Fibroblast of skin of scalp (primary cell): ENCODE measurements at regions not wholly inside any gene's neighbourhood (a gene's known extent, or its start where the extent isn't known, plus 50 kb on each side); places are given as distances from the start of the nearest gene placed in this dataset.

Source experiments
- DNase-seq: peaks from one replicate; pipeline ENCODE4 v3.0.0-alpha.2; 2013

- DNase-seq, result no peak
Measured at GRCh38 chr2:160632084-160632975, 138.7 kb upstream of the RBMS1 start.

GRCh38 chr2:160634436-160634835 lies 140.8 kb upstream of the RBMS1 start:
- DNase-seq, result no peak

GRCh38 chr2:160635488-160635887 lies 141.9 kb upstream of the RBMS1 start:
- no peak for DNase-seq

GRCh38 chr2:160639472-160639871 lies 145.9 kb upstream of the RBMS1 start:
- DNase-seq, result no peak

- DNase-seq, result no peak
Measured at GRCh38 chr2:160646684-160647444, 153.3 kb upstream of the RBMS1 start.

GRCh38 chr2:160647967-160648685 lies 154.5 kb upstream of the RBMS1 start:
- DNase-seq, result no peak

GRCh38 chr2:160649698-160650097 lies 156.1 kb upstream of the RBMS1 start:
- DNase-seq, result no peak

- no peak for DNase-seq
Measured at GRCh38 chr2:160650196-160651118, 156.8 kb upstream of the RBMS1 start.

- DNase-seq, result peak; percentile 38
Measured at GRCh38 chr2:160651416-160652200, 158.0 kb upstream of the RBMS1 start.

GRCh38 chr2:160652236-160652635 lies 158.6 kb upstream of the RBMS1 start:
- DNase-seq, result peak; percentile 27

- peak; percentile 70 for DNase-seq
Measured at GRCh38 chr2:160657196-160657595, 163.6 kb upstream of the RBMS1 start.

- DNase-seq, result no peak
Measured at GRCh38 chr2:160658851-160659250, 165.2 kb upstream of the RBMS1 start.

GRCh38 chr2:160660741-160661140 lies 167.1 kb upstream of the RBMS1 start:
- DNase-seq, result no peak

GRCh38 chr2:160664603-160665140 lies 171.1 kb upstream of the RBMS1 start:
- DNase-seq, result no peak

- peak; percentile 97 for DNase-seq
Measured at GRCh38 chr2:160666154-160667060, 172.8 kb upstream of the RBMS1 start.

GRCh38 chr2:160667811-160668210 lies 174.2 kb upstream of the RBMS1 start:
- no peak for DNase-seq

GRCh38 chr2:160670618-160671017 lies 177.0 kb upstream of the RBMS1 start:
- no peak for DNase-seq

GRCh38 chr2:160672211-160672610 lies 178.6 kb upstream of the RBMS1 start:
- DNase-seq, result no peak

- DNase-seq, result no peak
Measured at GRCh38 chr2:160674146-160674750, 180.6 kb upstream of the RBMS1 start.
